Astrocyte of the hippocampus (primary cell): ENCODE measurements at regions not wholly inside any gene's neighbourhood (a gene's known extent, or its start where the extent isn't known, plus 50 kb on each side); places are given as distances from the start of the nearest gene placed in this dataset.
A peak's percentile ranks its signal among the peaks of the same experiment; 100 is the strongest.
"Not testable (repeated sequence)": the region's sequence is repeated elsewhere in the genome, so short reads cannot be mapped to it uniquely, and the experiment has no call there.

Experiments used
- DNase-seq: peaks from one replicate; pipeline ENCODE4 v3.0.0; 2011; ENCODE audit warnings: low read depth, low spot score

DNA sequence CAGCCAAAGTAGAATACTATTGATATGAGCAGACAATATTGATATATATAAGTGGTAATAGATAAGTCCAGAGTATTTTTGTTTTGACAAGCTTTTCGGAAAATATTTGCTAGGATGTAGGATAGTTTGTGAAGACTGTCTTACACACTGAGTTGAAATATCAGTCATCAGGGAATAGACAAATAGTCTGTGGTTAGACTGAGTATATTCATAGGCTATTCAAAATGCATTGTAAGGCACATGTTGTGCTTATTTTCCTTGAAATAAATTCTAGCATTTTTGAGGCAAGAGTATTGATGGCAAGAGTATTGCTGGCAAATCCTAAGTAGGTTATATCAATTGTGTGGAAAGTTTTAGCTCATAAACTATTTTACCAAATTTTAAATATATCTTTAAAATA is 201.1 kb downstream of the LRIG3 start:
- DNase-seq, result no peak

DNA sequence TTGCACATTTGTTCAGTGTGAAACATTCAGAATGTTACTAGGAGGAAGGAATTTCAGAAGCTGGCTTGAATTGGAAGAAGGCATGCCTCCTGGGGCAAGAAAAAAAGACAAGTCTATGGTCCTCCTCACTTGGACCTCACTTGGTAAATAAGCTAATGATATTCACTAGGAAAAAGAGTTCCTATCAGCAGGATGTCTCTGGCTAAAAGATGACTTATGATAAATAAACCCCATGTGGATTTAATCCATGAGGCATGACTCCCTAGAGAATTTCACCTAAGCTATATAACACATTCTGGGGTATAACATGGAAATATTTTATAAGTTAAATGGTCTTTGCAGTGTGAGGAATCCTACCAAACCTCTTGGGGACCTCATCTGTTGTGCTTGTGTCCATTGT is 199.9 kb downstream of the LRIG3 start:
- DNase-seq, result no peak

DNA sequence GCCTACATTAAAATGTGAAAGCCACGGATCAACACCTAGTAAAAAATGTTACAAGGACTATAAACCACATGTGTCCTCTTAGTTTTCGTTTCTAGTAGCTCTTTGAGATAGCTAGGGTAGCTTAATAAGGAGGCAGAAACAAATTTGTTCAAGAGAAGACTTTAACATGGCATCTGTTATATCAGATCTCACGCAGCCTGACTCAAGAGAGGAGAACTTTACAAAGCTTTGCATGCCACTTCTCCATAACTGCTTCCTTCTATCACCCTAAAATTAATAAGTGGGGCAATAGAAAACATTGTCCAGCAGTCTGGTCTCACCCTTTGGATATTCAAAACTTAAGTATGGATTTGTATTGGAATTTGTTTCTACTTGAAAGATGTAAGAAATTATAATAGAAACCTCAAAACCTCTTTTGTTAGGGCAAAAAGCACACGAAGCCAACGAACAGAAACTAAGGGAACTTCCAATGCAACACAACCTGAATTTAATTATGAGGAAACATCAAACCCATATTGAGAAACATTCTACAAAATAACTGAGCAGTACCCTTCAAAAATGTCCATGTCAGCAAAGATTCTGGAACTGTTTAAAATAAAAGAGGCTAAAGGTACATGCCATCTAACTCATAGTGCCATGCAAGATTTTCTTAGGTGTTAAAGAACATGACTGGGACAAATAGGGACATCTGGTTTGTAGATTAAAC is 194.8 kb downstream of the LRIG3 start:
- DNase-seq, result no peak

DNA sequence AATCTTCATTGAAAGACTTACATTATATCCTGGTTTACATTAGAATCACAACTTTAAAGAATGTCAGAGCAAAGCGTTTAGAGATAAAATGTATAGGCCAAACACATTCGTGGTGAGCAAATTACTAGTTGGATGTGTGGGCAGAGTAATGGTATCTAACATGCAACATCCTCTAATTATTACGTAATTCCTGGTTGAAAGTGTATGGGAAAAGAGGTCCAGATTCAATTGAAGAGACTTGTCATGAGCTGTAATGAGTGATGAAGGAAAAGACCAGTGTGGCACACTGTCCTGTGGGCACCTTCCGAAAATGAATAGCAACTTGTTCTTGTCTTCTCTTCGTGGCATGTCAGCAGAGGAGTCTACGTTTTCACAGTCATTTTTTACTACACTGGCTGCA is 192.8 kb downstream of the LRIG3 start:
- DNase-seq, result no peak

DNA sequence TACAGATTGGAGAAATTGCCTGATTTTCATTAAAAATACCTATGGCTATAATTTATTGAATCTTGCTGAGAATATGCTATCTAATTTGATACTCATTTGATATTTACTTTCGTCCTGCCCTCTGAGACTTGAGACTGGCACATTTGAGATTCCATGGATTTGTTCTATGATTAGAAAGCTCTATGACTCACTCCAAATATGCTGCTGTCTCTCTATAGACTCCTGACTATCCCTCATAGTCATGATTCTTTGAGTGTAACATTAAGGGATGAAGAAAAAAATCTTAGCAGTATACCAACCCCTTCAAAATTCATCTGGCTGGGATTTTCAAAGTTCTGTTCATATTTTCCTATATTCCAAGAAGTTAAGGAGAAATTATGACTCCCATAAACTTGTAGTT is 191.9 kb downstream of the LRIG3 start:
- DNase-seq, result peak; percentile 41

DNA sequence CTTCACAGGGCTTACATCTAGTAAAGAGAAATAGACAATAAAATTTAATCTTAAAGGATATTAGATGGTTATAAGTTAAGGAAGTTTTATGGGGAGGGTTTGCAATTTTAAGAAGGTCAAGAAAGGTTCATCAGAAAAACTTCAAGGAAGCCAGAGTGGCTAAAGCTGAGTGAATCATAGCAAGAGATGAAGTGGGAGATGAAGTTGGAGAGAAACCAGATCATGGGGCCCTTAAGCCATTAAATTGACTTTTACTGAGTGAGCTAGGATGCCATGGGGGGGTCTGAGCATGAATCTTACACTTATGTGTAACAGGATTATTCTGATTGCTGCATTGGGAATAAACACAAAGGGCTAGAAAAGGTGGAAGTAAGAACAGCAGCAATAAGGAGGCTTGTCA is 189.2 kb downstream of the LRIG3 start:
- no peak for DNase-seq

DNA sequence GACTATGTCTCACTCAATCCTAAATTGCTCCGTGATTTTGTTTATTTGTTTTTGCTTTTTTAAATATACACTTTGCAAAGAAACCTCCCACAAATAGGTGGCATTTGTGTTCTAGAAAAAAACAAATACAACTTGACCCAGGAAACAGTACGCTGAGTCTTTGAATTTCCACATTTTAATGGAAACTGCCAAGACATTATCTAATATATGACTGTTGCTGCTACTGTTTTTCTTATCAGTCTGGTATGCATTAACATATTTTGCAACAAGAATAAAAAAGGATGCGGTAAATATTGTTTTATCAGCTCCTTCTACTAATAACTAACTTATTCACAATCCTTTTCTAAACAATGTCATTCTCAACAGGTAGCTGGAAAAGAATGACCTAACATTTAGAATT is 187.4 kb downstream of the LRIG3 start:
- no peak for DNase-seq

DNA sequence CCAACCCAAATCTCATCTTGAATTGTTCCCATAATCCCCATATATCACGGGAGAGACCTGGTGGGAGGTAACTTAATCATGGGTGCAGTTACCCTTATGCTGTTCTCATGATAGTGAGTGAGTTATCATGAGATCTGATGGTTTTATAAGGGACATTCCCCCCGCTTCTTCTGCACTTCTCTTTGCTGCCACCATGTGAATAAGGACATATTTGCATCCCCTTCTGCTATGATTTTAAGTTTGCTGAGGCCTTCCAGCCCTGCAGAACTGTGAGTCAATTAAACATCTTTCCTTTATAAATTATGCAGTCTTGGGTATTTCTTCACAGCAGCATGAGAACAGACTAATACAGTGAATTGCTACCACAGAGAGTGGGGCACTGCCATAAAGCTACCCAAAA is 179.1 kb downstream of the LRIG3 start:
- DNase-seq, result no peak

DNA sequence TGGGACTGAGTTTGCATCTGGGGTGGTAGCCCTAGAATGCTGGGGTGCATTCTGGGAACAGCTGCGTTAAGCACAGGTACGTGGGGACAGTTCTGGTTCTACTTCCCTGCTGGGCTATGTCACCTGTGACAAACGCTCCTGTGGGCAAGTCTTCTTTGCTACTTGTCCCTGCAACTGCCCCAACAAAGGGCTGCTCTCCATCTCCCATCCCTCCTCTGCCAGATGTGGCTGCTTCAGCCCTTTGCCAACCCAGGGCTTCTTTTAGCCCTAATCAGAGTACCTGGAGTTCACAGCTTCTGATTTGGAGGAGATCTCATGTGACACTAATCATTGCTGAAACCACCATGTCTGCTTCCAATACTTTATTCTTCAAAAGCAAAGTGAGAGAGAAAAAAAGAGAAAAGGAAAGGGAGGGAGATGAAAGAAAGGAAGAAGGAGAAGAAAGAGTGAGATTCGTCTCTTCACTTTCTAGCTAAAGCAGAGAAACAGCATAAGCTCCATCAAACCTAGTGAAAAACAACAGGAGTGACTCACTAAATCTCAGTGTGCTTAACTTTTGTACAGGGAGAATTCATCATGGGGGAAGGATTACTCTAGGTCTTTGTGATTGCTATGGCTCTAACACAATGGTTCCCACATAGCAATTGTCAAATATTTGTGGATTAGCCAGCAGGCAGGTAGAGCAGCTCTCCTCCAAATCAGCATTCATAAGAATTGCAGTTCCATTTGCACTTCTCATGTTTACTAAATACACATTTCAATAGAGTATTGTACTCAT is 174.8 kb downstream of the LRIG3 start:
- peak; percentile 40 for DNase-seq

DNA sequence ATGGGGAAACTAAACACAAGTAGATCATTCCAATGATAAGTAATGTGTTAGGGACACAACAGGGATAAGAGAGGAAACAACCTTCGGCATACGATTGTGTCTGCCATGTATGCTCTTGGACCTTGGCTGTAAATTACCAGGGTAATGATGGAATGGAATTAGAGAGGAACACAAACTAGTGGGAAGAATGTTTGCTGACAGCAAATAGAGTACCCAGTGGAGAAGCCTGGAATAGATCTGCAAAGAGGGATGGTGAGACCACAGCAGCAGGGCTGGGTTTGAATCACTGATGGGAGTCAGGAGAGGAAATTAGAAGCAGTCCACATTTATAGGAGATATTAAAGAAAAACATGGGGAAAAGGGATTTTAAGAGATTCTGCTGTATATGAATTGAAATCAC is 172.8 kb downstream of the LRIG3 start:
- DNase-seq, result no peak

DNA sequence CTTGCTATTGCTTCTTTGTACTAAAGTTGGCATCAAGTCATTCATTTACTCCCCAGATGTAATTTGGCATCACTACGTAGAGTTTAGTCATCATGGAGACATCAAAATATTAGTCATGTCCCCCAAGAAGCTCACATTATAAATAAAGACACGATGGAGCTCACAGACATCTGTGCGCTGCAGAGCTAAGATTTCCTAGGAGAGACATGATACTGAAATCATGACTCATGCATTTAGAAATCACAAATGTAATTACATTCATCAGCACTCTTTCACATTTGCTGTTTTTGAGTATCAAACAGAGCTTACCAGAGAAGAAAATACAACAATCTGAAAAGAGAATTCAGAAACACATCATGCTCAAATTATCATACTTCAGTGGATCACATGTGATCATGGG is 169.8 kb downstream of the LRIG3 start:
- peak; percentile 68 for DNase-seq

DNA sequence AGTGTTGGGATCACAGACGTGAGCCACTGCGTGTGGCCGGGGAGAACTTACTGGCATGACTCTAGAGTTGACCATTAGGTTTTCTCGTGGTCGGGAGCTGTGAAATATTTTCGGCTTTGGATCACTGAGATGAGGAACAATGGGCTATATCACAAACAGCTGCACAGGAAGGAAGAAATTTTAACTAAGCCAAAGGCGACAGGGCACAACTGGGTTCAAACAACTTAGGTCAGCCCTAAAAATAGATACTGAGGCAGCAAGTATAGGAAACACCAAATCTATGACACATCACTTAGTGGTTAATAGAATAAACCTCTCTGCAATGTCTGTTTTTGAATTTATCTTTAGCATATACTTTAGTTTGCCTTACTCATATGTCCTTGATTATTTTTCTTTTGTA is 162.9 kb downstream of the LRIG3 start:
- peak; percentile 26 for DNase-seq

DNA sequence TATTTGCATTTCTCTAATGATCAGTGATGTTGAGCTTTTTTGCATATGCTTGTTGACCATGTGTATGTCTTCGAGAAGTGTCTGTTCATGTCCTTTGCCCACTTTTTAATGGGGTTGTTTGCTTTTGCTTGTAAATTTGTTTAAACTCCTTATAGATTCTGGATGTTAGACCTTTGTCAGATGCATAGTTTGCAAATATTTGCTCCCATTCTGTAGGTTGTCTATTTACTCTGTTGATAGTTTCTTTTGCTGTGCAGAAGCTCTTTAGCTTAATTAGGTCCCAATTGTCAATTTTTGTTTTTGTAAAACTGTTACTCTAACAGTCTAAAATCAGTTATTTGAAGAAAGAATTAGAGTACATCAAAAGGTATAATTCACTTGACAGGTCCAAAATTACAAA is 160.6 kb downstream of the LRIG3 start:
- not testable (repeated sequence) for DNase-seq

DNA sequence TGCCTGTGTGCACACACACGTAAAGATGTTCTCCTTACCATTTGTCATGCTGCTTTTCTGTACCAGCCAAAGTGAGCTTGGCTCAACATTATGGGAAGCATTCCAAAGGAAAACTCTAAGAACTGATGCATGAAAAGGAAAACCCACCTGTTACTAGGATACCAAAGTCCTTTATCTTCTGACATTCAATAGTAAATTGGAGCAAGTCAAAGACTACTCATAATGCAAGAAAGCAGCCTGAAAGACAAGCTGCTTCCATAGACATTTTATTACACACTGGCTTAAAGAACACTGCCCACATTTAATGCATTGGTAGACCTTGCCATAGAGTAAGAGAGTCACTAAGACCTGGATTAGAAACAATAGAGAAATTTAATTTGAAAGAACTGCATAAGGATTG is 159.0 kb downstream of the LRIG3 start:
- DNase-seq, result peak; percentile 39

DNA sequence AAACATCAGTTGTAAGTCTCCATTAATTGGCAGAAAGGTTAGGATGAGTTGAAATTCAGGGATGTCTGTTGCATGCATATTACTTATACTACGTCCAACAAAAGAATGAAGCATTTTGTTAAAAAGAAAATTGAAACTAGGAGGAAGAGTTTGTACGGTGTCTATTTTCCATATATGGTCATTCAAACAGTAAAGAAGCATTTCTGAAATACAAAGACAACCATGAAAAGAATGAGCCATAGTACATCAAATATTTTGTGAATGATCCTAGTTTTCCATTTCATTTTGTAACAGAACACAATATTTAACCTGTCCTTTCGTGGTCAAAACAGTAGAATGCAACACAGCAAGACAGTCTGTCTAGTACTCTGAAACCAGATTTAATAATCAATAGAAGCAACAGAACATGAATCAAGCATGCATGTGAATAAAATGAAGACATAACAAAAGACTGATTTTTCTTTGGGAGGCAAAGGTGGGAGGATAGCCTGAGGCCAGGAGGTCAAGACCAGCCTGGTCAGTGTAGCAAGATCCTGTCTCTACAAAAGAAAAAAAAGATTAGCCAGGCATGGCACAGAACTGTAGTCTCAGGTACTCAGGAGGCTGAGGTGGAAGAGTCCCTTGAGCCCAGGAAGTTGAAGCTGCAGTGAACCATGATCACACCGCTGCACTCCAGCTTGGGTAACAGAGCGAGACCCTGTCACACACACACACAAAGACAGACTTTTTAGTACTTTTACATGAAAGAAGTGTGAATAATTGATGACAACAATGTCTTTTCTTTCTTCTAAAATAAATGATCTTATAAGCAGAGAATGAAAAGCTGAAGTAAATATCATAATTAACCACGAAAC is 156.0 kb downstream of the LRIG3 start:
- peak; percentile 34 for DNase-seq

DNA sequence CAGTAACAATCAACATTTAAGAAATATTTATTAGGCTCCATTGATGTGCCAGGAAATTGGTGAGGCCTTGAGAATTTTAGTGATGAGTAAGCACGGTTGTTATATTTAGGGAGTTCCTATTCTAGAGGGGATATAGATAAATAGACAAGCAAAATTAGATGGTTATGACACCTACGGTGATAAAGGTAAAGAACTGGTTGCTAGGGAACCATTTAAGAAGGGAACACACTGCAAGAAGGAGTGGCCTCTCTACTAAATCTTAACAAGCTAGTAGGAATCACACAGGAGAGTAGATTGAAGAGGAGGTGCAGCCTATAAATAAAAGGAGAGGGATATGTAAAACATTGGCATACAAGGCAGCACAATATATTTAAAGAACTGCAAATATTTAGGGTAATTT is 155.2 kb downstream of the LRIG3 start:
- DNase-seq, result no peak

DNA sequence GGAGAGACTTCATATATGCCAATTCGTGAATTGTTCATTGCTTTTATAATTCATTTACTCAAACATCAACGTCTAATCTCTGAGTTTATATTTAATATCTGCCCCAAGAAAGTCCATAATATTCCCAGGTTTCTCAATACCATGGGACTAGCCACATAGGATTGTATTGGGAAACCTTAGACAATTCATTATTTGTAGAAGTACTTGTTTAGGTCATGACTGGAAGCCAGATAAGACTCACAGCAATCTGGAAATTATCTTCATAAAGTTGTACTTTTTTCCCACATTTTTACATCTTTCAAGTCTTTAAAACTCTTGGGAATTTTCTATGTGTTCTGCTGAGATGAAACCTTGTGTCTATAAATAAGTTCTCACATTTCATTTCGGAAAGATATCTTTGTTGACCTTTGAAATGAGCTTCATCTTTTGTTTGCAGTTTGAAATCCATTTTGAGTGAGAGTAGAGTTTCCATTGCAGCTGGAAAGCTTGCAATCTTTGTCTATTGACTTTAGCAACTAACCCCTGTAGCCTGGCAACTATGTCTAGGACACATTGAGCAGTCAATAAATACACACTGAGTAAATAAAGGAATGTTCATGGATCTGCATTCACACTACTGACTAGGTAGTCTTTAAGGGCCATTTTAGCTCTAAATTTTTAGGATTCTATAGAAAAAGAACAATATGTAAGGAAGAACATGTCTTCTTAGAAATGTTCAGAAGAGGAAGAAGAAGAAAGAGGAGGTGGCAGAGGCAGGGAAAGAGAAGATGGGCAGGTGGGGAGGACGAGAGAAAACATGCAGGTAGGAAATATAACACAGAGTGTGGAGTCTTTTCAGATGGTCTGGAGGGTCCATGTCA is 154.4 kb downstream of the LRIG3 start:
- DNase-seq, result no peak

DNA sequence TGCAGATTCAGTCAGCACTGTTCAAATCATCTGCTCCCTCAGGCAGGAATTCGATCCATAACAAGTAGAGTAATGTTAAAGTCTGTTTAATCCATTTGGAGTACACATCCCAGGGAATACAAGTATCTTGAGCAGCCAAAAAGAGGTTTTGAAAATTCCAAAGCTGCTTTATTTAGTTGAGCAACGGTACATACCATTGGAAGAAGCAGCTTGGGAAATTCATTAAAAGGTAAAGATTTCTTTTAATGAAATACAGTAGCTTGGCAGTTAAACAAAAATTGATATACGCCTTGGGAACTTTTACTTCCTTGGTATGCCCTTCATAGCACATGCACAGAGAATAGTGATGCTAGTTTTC is 153.8 kb downstream of the LRIG3 start:
- DNase-seq, result no peak

DNA sequence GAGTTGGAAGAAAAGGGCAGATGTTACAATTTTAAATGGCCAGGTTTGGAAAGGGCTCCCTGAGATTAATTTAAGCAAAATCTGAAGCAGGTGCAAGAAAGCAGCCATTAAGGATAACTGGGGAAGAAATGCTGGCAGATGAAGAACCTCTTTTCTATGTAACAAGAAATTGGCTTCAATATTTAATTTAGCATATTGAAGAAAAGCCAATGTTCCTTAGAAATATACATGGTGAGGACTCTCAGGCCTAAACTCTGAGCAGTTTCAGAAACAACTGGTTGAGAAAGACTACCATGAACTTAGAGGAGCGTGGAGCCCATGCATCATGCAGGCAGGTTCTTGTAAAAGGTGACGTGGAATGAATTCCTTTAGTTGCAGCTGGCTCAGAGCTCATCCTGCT is 152.8 kb downstream of the LRIG3 start:
- DNase-seq, result no peak

DNA sequence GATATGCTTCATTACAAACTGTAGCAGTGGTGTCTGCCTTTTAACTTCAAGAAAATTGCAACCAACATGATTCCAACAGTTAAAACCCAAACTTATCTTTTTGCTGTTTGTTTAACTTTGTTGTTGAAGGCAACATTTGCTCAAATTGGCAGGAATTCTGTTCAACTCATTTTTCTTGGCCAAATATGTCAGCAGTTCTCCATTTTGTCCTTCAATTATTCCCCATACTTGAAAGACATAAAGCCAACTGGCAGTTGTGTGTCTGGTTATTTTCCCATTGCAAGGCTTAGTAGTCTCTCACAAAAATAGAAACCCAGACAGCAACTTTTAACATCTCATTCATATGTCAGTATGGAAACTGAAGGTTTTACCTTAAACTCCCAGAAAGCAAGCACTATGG is 146.3 kb downstream of the LRIG3 start:
- DNase-seq, result no peak

DNA sequence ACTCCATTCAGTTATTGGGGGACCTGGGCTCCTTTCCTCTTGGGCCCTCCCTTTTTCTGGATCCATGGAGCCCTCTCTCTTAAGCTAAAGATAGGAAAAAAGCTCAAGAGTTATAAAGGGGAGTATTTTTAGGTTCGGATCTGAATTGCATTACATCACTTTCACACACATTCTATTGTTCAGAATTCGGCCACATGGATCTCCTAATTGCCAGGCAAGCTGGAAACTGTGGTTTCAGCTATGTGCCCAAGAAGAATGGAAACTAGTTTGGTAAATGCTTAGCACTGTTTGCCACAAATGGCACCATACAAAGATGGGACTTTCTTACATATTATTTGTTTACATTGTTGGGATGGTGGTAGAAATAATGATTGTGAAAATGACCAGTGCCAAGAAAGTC is 145.6 kb downstream of the LRIG3 start:
- peak; percentile 83 for DNase-seq

DNA sequence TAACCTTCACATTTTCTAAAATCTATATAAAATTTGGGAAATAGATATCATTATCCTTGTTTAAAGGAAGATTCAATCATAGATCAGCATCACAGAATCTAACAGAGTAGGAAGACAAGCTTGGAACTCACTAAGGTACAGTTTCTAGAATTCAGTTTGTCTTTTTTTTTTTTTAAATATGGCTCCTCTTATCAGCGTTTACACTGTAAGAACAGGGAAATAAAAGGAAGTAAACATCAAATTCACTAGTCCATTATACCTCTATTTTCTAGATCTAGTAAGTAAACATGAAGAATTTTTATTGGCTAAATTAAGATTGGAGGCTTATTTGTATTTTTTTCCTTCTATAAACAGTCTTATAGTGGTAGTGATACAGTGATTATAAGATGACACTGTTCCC is 144.9 kb downstream of the LRIG3 start:
- no peak for DNase-seq
